Panc1 (cell line): ENCODE measurements at regions not wholly inside any gene's neighbourhood (a gene's known extent, or its start where the extent isn't known, plus 50 kb on each side); places are given as distances from the start of the nearest gene placed in this dataset.

Experiments used
- ATAC-seq: fragments of 200-7000 bp; cut with Tn5 transposase; 2 replicates; pipeline ENCODE4 v1.9.1; 2020; ENCODE audit warnings: mild to moderate bottlenecking, moderate library complexity
- BruUV-seq: library from RNA; stranded (reverse); fragments of 400-500 nt; replicated peaks from 2 replicates; lab custom pipeline; 2021; lab: Mats Ljungman, UMichigan
- CTCF ChIA-PET: fragments of 300-600 bp; sonication (Branson Sonifier 250); formaldehyde crosslinking; loops from one replicate; lab custom pipeline; 2022; ENCODE audit warnings: antibody characterized with exemption; lab: Charles Lee
- POLR2A ChIA-PET: fragments of 300-600 bp; sonication (Branson Sonifier 250); formaldehyde crosslinking; loops from one replicate; lab custom pipeline; 2022; ENCODE audit warnings: antibody characterized with exemption; lab: Charles Lee
- DNase-seq: peaks from one replicate; pipeline ENCODE4 v3.0.0-alpha.2; 2010; ENCODE audit warnings: low read depth, low spot score
- H3K27ac ChIP-seq: 2 replicates; pipeline ENCODE4 v1.5.1; 2011; ENCODE audit warnings: mild to moderate bottlenecking, low read length, inconsistent platforms
- H3K27me3 ChIP-seq: fragments of 200-500 bp; sonication (Bioruptor generic); 2 replicates; pipeline ENCODE4 v1.6.0; 2014; ENCODE audit warnings: low read length, inconsistent platforms; ENCODE audit not compliant: control insufficient read depth, insufficient read depth
- H3K36me3 ChIP-seq: fragments of 200-500 bp; sonication (Bioruptor generic); 2 replicates; pipeline ENCODE4 v1.5.1; 2014; ENCODE audit warnings: inconsistent platforms, mild to moderate bottlenecking, low read length, moderate library complexity; ENCODE audit not compliant: control insufficient read depth, insufficient read depth
- H3K4me1 ChIP-seq: 2 replicates; pipeline ENCODE4 v1.5.1; 2011; ENCODE audit warnings: inconsistent platforms, mild to moderate bottlenecking, low read length, moderate library complexity; ENCODE audit not compliant: control insufficient read depth, insufficient read depth
- H3K4me3 ChIP-seq, 2 experiments: 2 replicates each; pipeline ENCODE4 v1.5.1; 2011 to 2012; ENCODE audit warnings: low read depth in 2 of 2, low read length in 2 of 2, mild to moderate bottlenecking in 2 of 2, inconsistent platforms in 1 of 2, moderate library complexity in 1 of 2
- H3K9me3 ChIP-seq: fragments of 200-500 bp; sonication (Bioruptor generic); 2 replicates; pipeline ENCODE4 v1.5.1; 2014; ENCODE audit warnings: low read depth, mild to moderate bottlenecking, inconsistent platforms, low read length, moderate library complexity; ENCODE audit not compliant: control insufficient read depth, insufficient read depth
- POLR2AphosphoS5 ChIP-seq: IDR thresholded peaks from 2 replicates; pipeline ENCODE4 v1.6.1; 2012; ENCODE audit warnings: mild to moderate bottlenecking, low read depth, low read length, moderate library complexity
- SIN3A ChIP-seq: IDR thresholded peaks from 2 replicates; pipeline ENCODE4 v1.6.1; 2012; ENCODE audit warnings: low read depth, mild to moderate bottlenecking, low read length, moderate library complexity, borderline replicate concordance; ENCODE audit not compliant: insufficient read depth
- TCF7L2 ChIP-seq: IDR thresholded peaks from 2 replicates; pipeline ENCODE4 v1.6.1; 2011; ENCODE audit warnings: mild to moderate bottlenecking, low read depth, low read length, inconsistent platforms
- in situ Hi-C: cut with HindIII; loops from 2 replicates; pipeline ENCODE4 v1.10.0; 2016; ENCODE audit warnings: low sequenced_read_pairs, low pct_unique_long_range_greater_than_20kb
- intact Hi-C: fragments of 100-400 bp; cut with micrococcal nuclease; formaldehyde crosslinking; loops from one replicate; pipeline ENCODE4 v1.10.0; 2022; ENCODE audit not compliant: unreplicated experiment
- TF ChIP-seq, protein P1 (sequence below): fragments of 450-650 bp; IDR thresholded peaks from 2 replicates; pipeline ENCODE4 v1.5.1; 2017; ENCODE audit warnings: mild to moderate bottlenecking
- TF ChIP-seq, protein P2 (sequence below), 2 experiments: IDR thresholded peaks; 2 replicates each; pipeline ENCODE4 v1.6.1; 2011 to 2012; ENCODE audit warnings: low read depth in 2 of 2, control low read depth in 1 of 2, low read length in 1 of 2, mild to moderate bottlenecking in 1 of 2, moderate library complexity in 1 of 2; ENCODE audit not compliant: insufficient read depth in 1 of 2

GRCh38 chr2:40544072-40544471, 92.2 kb upstream of the SLC8A1 start:
- Histone ChIP-seq H3K27ac (no peak overlapping the region), H3K36me3 (no peaks in the 10 kb centered on the region), H3K4me3 (no peak overlapping the region), H3K4me1 (no peaks in the 10 kb centered on the region), H3K27me3 (no peaks in the 10 kb centered on the region; the same call in 1 of the 2 replicates), H3K9me3 (no peaks in the 10 kb centered on the region)
- in situ Hi-C loops: no loop called here
- ChIA-PET POLR2A (no interaction called here), CTCF (interaction anchor here (1.5 kb wide), 1 partner anchor 11 kb away, joined by 3 read pairs; no protein-coding TSS in a partner anchor)
- TF ChIP-seq, protein P1, sequence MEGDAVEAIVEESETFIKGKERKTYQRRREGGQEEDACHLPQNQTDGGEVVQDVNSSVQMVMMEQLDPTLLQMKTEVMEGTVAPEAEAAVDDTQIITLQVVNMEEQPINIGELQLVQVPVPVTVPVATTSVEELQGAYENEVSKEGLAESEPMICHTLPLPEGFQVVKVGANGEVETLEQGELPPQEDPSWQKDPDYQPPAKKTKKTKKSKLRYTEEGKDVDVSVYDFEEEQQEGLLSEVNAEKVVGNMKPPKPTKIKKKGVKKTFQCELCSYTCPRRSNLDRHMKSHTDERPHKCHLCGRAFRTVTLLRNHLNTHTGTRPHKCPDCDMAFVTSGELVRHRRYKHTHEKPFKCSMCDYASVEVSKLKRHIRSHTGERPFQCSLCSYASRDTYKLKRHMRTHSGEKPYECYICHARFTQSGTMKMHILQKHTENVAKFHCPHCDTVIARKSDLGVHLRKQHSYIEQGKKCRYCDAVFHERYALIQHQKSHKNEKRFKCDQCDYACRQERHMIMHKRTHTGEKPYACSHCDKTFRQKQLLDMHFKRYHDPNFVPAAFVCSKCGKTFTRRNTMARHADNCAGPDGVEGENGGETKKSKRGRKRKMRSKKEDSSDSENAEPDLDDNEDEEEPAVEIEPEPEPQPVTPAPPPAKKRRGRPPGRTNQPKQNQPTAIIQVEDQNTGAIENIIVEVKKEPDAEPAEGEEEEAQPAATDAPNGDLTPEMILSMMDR: no peak
- TF ChIP-seq SIN3A: no peak
- no peak for TF ChIP-seq POLR2AphosphoS5
- TF ChIP-seq TCF7L2: no peak
- TF ChIP-seq, protein P2, sequence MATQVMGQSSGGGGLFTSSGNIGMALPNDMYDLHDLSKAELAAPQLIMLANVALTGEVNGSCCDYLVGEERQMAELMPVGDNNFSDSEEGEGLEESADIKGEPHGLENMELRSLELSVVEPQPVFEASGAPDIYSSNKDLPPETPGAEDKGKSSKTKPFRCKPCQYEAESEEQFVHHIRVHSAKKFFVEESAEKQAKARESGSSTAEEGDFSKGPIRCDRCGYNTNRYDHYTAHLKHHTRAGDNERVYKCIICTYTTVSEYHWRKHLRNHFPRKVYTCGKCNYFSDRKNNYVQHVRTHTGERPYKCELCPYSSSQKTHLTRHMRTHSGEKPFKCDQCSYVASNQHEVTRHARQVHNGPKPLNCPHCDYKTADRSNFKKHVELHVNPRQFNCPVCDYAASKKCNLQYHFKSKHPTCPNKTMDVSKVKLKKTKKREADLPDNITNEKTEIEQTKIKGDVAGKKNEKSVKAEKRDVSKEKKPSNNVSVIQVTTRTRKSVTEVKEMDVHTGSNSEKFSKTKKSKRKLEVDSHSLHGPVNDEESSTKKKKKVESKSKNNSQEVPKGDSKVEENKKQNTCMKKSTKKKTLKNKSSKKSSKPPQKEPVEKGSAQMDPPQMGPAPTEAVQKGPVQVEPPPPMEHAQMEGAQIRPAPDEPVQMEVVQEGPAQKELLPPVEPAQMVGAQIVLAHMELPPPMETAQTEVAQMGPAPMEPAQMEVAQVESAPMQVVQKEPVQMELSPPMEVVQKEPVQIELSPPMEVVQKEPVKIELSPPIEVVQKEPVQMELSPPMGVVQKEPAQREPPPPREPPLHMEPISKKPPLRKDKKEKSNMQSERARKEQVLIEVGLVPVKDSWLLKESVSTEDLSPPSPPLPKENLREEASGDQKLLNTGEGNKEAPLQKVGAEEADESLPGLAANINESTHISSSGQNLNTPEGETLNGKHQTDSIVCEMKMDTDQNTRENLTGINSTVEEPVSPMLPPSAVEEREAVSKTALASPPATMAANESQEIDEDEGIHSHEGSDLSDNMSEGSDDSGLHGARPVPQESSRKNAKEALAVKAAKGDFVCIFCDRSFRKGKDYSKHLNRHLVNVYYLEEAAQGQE (IDR thresholded peaks at IDR 0.05; ENCODE audit: insufficient read depth in 1 of 2, low read depth in 2 of 2, low read length in 1 of 2): no peak
- intact Hi-C loops: no loop called here
- BruUV-seq: no TSS peak
- ATAC-seq: no peak
- DNase-seq: no peak

- no peak for DNase-seq
- TF ChIP-seq, protein P2 (IDR thresholded peaks at IDR 0.05; ENCODE audit: insufficient read depth in 1 of 2, low read depth in 2 of 2, low read length in 1 of 2): no peak
- no peak for TF ChIP-seq POLR2AphosphoS5
- TF ChIP-seq, protein P1: no peak
- TF ChIP-seq TCF7L2: no peak
- TF ChIP-seq SIN3A: no peak
- Histone ChIP-seq H3K4me1 (no peaks in the 10 kb centered on the region), H3K36me3 (no peaks in the 10 kb centered on the region), H3K27ac (no peak overlapping the region), H3K4me3 (no peak overlapping the region), H3K9me3 (no peaks in the 10 kb centered on the region), H3K27me3 (no peaks in the 10 kb centered on the region)
- in situ Hi-C loops (no loop called here), intact Hi-C loops (no loop called here)
- no peak for ATAC-seq
- ChIA-PET POLR2A (no interaction called here), CTCF (no interaction called here)
- no TSS peak for BruUV-seq
Observed at GRCh38 chr2:40545645-40546044, 93.8 kb upstream of the SLC8A1 start.
